Left lung (tissue), 4 donors: ENCODE measurements at regions not wholly inside any gene's neighbourhood (a gene's known extent, or its start where the extent isn't known, plus 50 kb on each side); places are given as distances from the start of the nearest gene placed in this dataset.

ENCODE experiments used
- ATAC-seq: fragments of 200-7000 bp; cut with Tn5 transposase; one replicate; pipeline ENCODE4 v1.9.1; 2020; ENCODE audit warnings: moderate library complexity
- DNase-seq, 4 donors: peaks; one replicate each; pipeline ENCODE4 v3.0.0-alpha.2; 2013 to 2020
- H3K27ac ChIP-seq, 2 donors: fragments of 200-600 bp; sonication (generic) in 1 of 2; one replicate each; pipeline versions ENCODE4 v1.5.0 to v1.8.0; 2020 to 2021
- H3K27me3 ChIP-seq, 2 donors: fragments of 200-600 bp; sonication (generic) in 1 of 2; one replicate each; pipeline versions ENCODE4 v1.5.0 to v1.8.0; 2020 to 2021
- H3K36me3 ChIP-seq, 2 donors: fragments of 200-600 bp; sonication (generic) in 1 of 2; one replicate each; pipeline versions ENCODE4 v1.5.0 to v1.8.0; 2020 to 2021
- H3K4me1 ChIP-seq, 2 donors: fragments of 200-600 bp; one replicate each; pipeline ENCODE4 v1.8.0; 2021
- H3K4me3 ChIP-seq, 2 donors: fragments of 200-600 bp; sonication (generic) in 1 of 2; one replicate each; pipeline versions ENCODE4 v1.5.0 to v1.8.0; 2020 to 2021; ENCODE audit warnings: mild to moderate bottlenecking in 1 of 2
- H3K9me3 ChIP-seq, 2 donors: fragments of 200-600 bp; sonication (generic) in 1 of 2; one replicate each; pipeline versions ENCODE4 v1.5.0 to v1.8.0; 2020 to 2021
- CTCF ChIP-seq, 2 donors: fragments of 200-600 bp; sonication (generic) in 1 of 2; IDR thresholded peaks; one replicate each; pipeline versions ENCODE4 v1.5.0 to v1.8.0; 2021; ENCODE audit warnings: antibody characterized with exemption in 2 of 2
- intact Hi-C, 2 donors: fragments of 100-400 bp; cut with DNase I; formaldehyde crosslinking; loops; one replicate each; pipeline versions ENCODE4 v1.11.2 to v1.14.2; 2022
- donor health status: DM: no; HTN: yes; CAD: no.
- donor health status: DM: no; HTN: no; CAD: no.

- no peak overlapping the region for H3K27ac ChIP-seq
- H3K9me3 ChIP-seq: no peaks in the 10 kb centered on the region
- intact Hi-C loops: no loop called here
- H3K36me3 ChIP-seq: no peaks in the 10 kb centered on the region
- H3K4me1 ChIP-seq: no peaks in the 10 kb centered on the region
- H3K4me3 ChIP-seq: no peak overlapping the region
- TF ChIP-seq CTCF (IDR thresholded peaks at IDR 0.05): no peak
- H3K27me3 ChIP-seq: no peaks in the 10 kb centered on the region
- no peak for ATAC-seq
- no peak for DNase-seq
These were observed 1783.6 kb upstream of the FLRT2 start for GRCh38 chr14:83746336-83746735.

GRCh38 chr14:83757916-83758315, 1772.0 kb upstream of the FLRT2 start:
- no peak overlapping the region for H3K27ac ChIP-seq
- TF ChIP-seq CTCF (IDR thresholded peaks at IDR 0.05): no peak
- no peak for ATAC-seq
- H3K4me1 ChIP-seq: no peaks in the 10 kb centered on the region
- peaks cover 0 to 3% of the 10 kb centered on the region in 2 donors for H3K9me3 ChIP-seq
- no peaks in the 10 kb centered on the region for H3K27me3 ChIP-seq
- H3K36me3 ChIP-seq: no peaks in the 10 kb centered on the region
- intact Hi-C loops: no loop called here
- peak in 1 of 4 donors; percentile 3 for DNase-seq
- H3K4me3 ChIP-seq: no peak overlapping the region

GRCh38 chr14:83764656-83765599, 1765.0 kb upstream of the FLRT2 start:
- Histone ChIP-seq H3K9me3 (peaks cover 0 to 11% of the 10 kb centered on the region in 2 donors), H3K27me3 (no peaks in the 10 kb centered on the region), H3K27ac (no peak overlapping the region), H3K36me3 (no peaks in the 10 kb centered on the region), H3K4me1 (no peaks in the 10 kb centered on the region), H3K4me3 (no peak overlapping the region)
- intact Hi-C loops: no loop called here
- DNase-seq (no peak), ATAC-seq (no peak)
- no peak for TF ChIP-seq CTCF (IDR thresholded peaks at IDR 0.05)

- H3K36me3 ChIP-seq: no peaks in the 10 kb centered on the region
- H3K9me3 ChIP-seq: no peaks in the 10 kb centered on the region
- H3K4me3 ChIP-seq: no peak overlapping the region
- no peak overlapping the region for H3K27ac ChIP-seq
- ATAC-seq (no peak), DNase-seq (no peak)
- no peaks in the 10 kb centered on the region for H3K4me1 ChIP-seq
- no peaks in the 10 kb centered on the region for H3K27me3 ChIP-seq
- TF ChIP-seq CTCF (IDR thresholded peaks at IDR 0.05): no peak
- intact Hi-C loops: no loop called here
These were observed 1752.4 kb upstream of the FLRT2 start for GRCh38 chr14:83777516-83777915.

GRCh38 chr14:83779266-83779665, 1750.7 kb upstream of the FLRT2 start:
- H3K4me3 ChIP-seq: no peak overlapping the region
- intact Hi-C loops: no loop called here
- ATAC-seq: no peak

More at GRCh38 chr14:83779266-83779665, 1750.7 kb upstream of the FLRT2 start:
- TF ChIP-seq CTCF (IDR thresholded peaks at IDR 0.05): no peak
- H3K27ac ChIP-seq: no peak overlapping the region
- H3K36me3 ChIP-seq: no peaks in the 10 kb centered on the region
- no peaks in the 10 kb centered on the region for H3K9me3 ChIP-seq
- no peaks in the 10 kb centered on the region for H3K27me3 ChIP-seq
- no peaks in the 10 kb centered on the region for H3K4me1 ChIP-seq
- no peak for DNase-seq
